SK-N-MC (cell line): ENCODE measurements at regions not wholly inside any gene's neighbourhood (a gene's known extent, or its start where the extent isn't known, plus 50 kb on each side); places are given as distances from the start of the nearest gene placed in this dataset.

Experiments used
- DNase-seq: peaks from one replicate; pipeline ENCODE4 v3.0.0-alpha.2; 2011; ENCODE audit warnings: low read depth, low spot score
- H3K27ac ChIP-seq: fragments of 200-600 bp; sonication (generic); 2 replicates; pipeline ENCODE4 v1.5.1; 2016; ENCODE audit warnings: mixed run types
- H3K36me3 ChIP-seq: fragments of 200-600 bp; sonication (generic); 2 replicates; pipeline ENCODE4 v1.6.1; 2017; ENCODE audit warnings: antibody characterized with exemption, low read length, mixed read lengths; ENCODE audit not compliant: insufficient read depth
- H3K4me3 ChIP-seq: fragments of 200-600 bp; sonication (generic); 2 replicates; pipeline ENCODE4 v1.5.1; 2016
- H3K9ac ChIP-seq: fragments of 200-600 bp; sonication (generic); 2 replicates; pipeline ENCODE4 v1.8.0; 2017; ENCODE audit warnings: mixed run types, mixed read lengths; ENCODE audit not compliant: insufficient read length
- H3K9me3 ChIP-seq: fragments of 200-600 bp; sonication (generic); 2 replicates; pipeline ENCODE4 v1.6.1; 2017; ENCODE audit warnings: low read depth, mild to moderate bottlenecking, antibody characterized with exemption, low read length, moderate library complexity, mixed read lengths
- EZH2 ChIP-seq: fragments of 200-600 bp; sonication (generic); IDR thresholded peaks from one replicate; pipeline ENCODE4 v1.6.1; 2017; ENCODE audit warnings: antibody characterized with exemption
- FOXP2 ChIP-seq: optimal IDR thresholded peaks from 2 replicates; pipeline ENCODE3; 2011; ENCODE audit warnings: mild to moderate bottlenecking, moderate library complexity; ENCODE audit not compliant: insufficient read depth; ENCODE audit errors: extremely low read length, control extremely low read depth
- POLR2AphosphoS5 ChIP-seq: IDR thresholded peaks from 2 replicates; pipeline ENCODE4 v1.6.1; 2012; ENCODE audit warnings: mild to moderate bottlenecking, low read depth, low read length, borderline replicate concordance

GRCh38 chr2:16010011-16010410, 69.7 kb downstream of the MYCN start:
- TF ChIP-seq FOXP2, result no peak
- TF ChIP-seq EZH2, result no peak
- TF ChIP-seq POLR2AphosphoS5, result no peak
- H3K36me3 ChIP-seq, result no peaks in the 10 kb centered on the region
- H3K9ac ChIP-seq, result no peak overlapping the region
- H3K4me3 ChIP-seq, result no peak overlapping the region
- no peak for DNase-seq
- no peak overlapping the region for H3K27ac ChIP-seq
- no peaks in the 10 kb centered on the region for H3K9me3 ChIP-seq

GRCh38 chr2:16009560-16009959, 69.2 kb downstream of the MYCN start:
- Histone ChIP-seq H3K4me3 (no peak overlapping the region), H3K9me3 (no peaks in the 10 kb centered on the region), H3K27ac (no peak overlapping the region), H3K36me3 (no peaks in the 10 kb centered on the region), H3K9ac (no peak overlapping the region)
- no peak for DNase-seq
- no peak for TF ChIP-seq EZH2
- TF ChIP-seq POLR2AphosphoS5, result no peak
- TF ChIP-seq FOXP2, result no peak

DNA sequence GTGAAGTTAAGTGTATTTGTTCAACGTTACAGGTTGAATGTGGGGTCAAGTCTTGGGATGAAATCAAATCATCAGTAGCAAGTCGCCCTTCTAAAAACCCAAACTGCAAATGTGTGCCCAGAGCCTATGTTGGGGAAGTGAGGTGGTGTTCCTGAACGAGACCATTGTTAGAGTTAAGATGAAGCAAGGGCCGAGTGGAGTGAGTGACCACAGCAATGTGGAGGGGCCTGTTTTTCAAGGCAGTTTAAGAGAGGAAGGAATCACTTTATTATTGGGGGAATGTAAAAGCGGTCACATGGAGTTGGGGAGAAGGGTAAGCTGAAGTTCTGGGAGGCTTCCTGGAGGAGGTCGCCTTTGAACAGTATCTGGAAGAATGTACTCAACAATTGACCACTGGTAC, 68.5 kb downstream of the MYCN start:
- no peak overlapping the region for H3K9ac ChIP-seq
- DNase-seq, result no peak
- H3K27ac ChIP-seq, result no peak overlapping the region
- no peaks in the 10 kb centered on the region for H3K36me3 ChIP-seq
- TF ChIP-seq POLR2AphosphoS5 (no peak), EZH2 (no peak), FOXP2 (no peak)
- H3K4me3 ChIP-seq, result no peak overlapping the region
- no peaks in the 10 kb centered on the region for H3K9me3 ChIP-seq

- H3K4me3 ChIP-seq, result no peak overlapping the region
- no peak overlapping the region for H3K27ac ChIP-seq
- H3K9ac ChIP-seq, result no peak overlapping the region
- no peaks in the 10 kb centered on the region for H3K9me3 ChIP-seq
- no peak for TF ChIP-seq POLR2AphosphoS5
- no peak for TF ChIP-seq EZH2
- TF ChIP-seq FOXP2, result no peak
- no peak for DNase-seq
- no peaks in the 10 kb centered on the region for H3K36me3 ChIP-seq
Observed at GRCh38 chr2:16008331-16008850, 68.0 kb downstream of the MYCN start.

DNA sequence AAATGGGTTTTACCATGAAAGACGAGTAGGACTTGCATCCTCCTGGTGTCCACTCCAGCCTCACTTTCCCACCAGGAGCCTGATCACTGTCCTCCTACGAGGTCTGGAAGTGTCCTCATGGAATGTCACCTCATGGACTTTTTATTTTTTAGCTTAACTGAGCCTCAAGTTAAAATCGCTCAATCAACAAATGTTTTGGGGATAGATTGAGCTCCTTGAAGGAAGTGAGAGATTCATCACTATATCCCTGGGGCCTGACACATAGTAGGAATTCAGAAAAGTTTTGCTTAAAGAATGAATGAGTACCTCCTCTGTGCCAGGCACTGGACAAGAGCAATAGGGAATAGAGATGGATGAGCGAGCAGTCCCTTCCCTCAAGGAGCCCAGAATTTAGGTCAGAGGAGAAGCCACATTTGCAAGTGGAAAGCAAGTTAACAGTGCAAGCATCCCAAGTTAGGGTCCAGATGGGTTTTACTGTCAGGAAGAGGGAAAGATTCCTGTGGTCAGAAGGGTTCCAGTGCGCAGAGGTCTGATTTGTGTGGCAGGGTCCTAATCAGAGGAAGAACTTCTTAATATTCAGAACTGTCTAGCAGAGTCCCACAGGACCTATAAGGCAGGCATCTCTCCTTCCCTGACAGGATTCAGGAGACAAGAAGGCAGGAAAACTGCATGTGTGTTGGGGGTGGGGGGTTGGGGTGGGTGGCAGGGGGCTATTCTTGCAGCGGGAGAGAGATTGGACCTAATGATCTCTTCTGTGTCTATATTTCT, 67.0 kb downstream of the MYCN start:
- Histone ChIP-seq H3K9me3 (no peaks in the 10 kb centered on the region), H3K36me3 (no peaks in the 10 kb centered on the region), H3K27ac (no peak overlapping the region), H3K9ac (no peak overlapping the region), H3K4me3 (no peak overlapping the region)
- TF ChIP-seq EZH2 (no peak), FOXP2 (no peak), POLR2AphosphoS5 (no peak)
- DNase-seq, result no peak

DNA sequence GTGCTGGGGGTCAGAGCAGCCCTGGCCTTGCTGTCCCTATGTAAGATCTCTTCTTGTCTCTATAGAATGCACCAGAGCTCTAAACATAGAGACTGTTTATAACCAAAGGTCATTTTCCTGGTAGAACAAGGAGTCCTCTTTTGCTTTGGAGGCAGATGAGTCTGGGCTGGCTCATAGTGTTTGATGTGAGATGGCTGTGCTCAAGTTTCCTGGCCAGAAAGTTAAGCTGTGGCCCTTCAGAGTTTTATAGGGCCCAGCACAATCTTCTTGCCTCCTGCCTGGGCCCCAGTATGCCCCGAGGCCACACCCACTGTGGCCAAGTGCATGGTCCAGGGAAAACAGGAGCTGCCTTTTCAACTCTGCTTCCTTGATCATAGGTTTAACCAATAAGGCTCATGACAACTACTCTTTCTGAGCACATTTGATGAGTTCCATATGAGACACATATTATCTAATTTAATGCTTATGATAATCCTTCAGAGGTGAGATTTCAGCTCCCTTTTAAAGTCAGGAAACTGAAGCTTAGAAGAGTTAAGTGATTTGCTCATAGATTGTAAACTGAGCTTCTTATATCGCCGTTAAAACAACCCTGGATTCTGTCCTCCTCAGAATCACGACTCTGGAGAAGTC, 66.3 kb downstream of the MYCN start:
- no peak for DNase-seq
- Histone ChIP-seq H3K4me3 (no peak overlapping the region), H3K9ac (no peak overlapping the region), H3K9me3 (no peaks in the 10 kb centered on the region), H3K36me3 (no peaks in the 10 kb centered on the region), H3K27ac (no peak overlapping the region)
- TF ChIP-seq FOXP2 (no peak), POLR2AphosphoS5 (no peak), EZH2 (no peak)

GRCh38 chr2:16005816-16006536, 65.6 kb downstream of the MYCN start:
- TF ChIP-seq POLR2AphosphoS5 (no peak), EZH2 (no peak)
- H3K4me3 ChIP-seq, result no peak overlapping the region
- H3K9ac ChIP-seq, result no peak overlapping the region
- H3K27ac ChIP-seq, result no peak overlapping the region
- no peak for DNase-seq
- H3K36me3 ChIP-seq, result no peaks in the 10 kb centered on the region
- H3K9me3 ChIP-seq, result no peaks in the 10 kb centered on the region

GRCh38 chr2:16005389-16005788, 65.0 kb downstream of the MYCN start:
- H3K9ac ChIP-seq, result no peak overlapping the region
- H3K4me3 ChIP-seq, result no peak overlapping the region
- TF ChIP-seq POLR2AphosphoS5 (no peak), EZH2 (no peak), FOXP2 (no peak)
- H3K9me3 ChIP-seq, result no peaks in the 10 kb centered on the region
- no peaks in the 10 kb centered on the region for H3K36me3 ChIP-seq
- no peak for DNase-seq
- H3K27ac ChIP-seq, result no peak overlapping the region
